GM12891 (cell line): ENCODE measurements at regions not wholly inside any gene's neighbourhood (a gene's known extent, or its start where the extent isn't known, plus 50 kb on each side); places are given as distances from the start of the nearest gene placed in this dataset.

Source experiments
- POLR2A ChIP-seq: IDR thresholded peaks from 2 replicates; pipeline ENCODE4 v1.6.1; 2011; ENCODE audit warnings: low read depth, low read length, control low read depth
- POLR2AphosphoS5 ChIP-seq: IDR thresholded peaks from 2 replicates; pipeline ENCODE4 v1.6.1; 2011; ENCODE audit warnings: low read depth, low read length, control low read depth
- SPI1 ChIP-seq: IDR thresholded peaks from 2 replicates; pipeline ENCODE4 v1.6.1; 2011; ENCODE audit warnings: low read depth, low read length, control low read depth
- TAF1 ChIP-seq: IDR thresholded peaks from 2 replicates; pipeline ENCODE4 v1.6.1; 2011; ENCODE audit warnings: low read depth, low read length, control low read depth

GRCh38 chr15:24067733-24068501, 380.8 kb upstream of the NDN start:
- TF ChIP-seq POLR2AphosphoS5 (no peak), SPI1 (no peak), TAF1 (no peak), POLR2A (no peak)
